Transverse colon (tissue), 4 donors: ENCODE measurements at regions not wholly inside any gene's neighbourhood (a gene's known extent, or its start where the extent isn't known, plus 50 kb on each side); places are given as distances from the start of the nearest gene placed in this dataset.

Source experiments
- DNase-seq: peaks from one replicate; pipeline ENCODE4 v3.0.0-alpha.2; 2019
- H3K27ac ChIP-seq, 4 donors: fragments of 200-600 bp; sonication (generic); 2 replicates each; pipeline ENCODE4 v1.5.1; 2016 to 2018; ENCODE audit warnings: inconsistent platforms in 4 of 4
- H3K27me3 ChIP-seq: fragments of 200-600 bp; sonication (generic); 2 replicates; pipeline ENCODE4 v1.5.1; 2017; ENCODE audit warnings: inconsistent platforms
- H3K36me3 ChIP-seq, 4 donors: fragments of 200-600 bp; sonication (generic); 2 replicates each; pipeline ENCODE4 v1.5.1; 2017 to 2019; ENCODE audit warnings: inconsistent platforms in 4 of 4
- H3K4me1 ChIP-seq, 4 donors: fragments of 200-600 bp; sonication (generic); 2 replicates each; pipeline ENCODE4 v1.5.1; 2017 to 2020; ENCODE audit warnings: inconsistent platforms in 4 of 4
- H3K4me3 ChIP-seq, 4 donors: fragments of 200-600 bp; sonication (generic); 1 replicate in 1 of 4; 2 replicates in 3 of 4; pipeline versions ENCODE4 v1.5.1 to v1.6.1; 2017 to 2019; ENCODE audit warnings: inconsistent platforms in 4 of 4
- H3K9me3 ChIP-seq, 2 donors: fragments of 200-600 bp; sonication (generic); 2 replicates each; pipeline ENCODE4 v1.5.1; 2017 to 2019; ENCODE audit warnings: inconsistent platforms in 2 of 2
- EP300 ChIP-seq: sonication (generic); formaldehyde crosslinking; IDR thresholded peaks from one replicate; pipeline ENCODE4 v1.6.1; 2017; ENCODE audit warnings: antibody characterized with exemption, low read depth
- POLR2A ChIP-seq: fragments of 450-650 bp; IDR thresholded peaks from one replicate; pipeline ENCODE4 v1.6.1; 2016; ENCODE audit warnings: antibody characterized with exemption, mild to moderate bottlenecking, moderate library complexity
- POLR2AphosphoS5 ChIP-seq, 3 donors: sonication (generic); formaldehyde crosslinking; IDR thresholded peaks; one replicate each; pipeline ENCODE4 v1.6.1; 2016; ENCODE audit warnings: antibody characterized with exemption in 3 of 3
- WGBS, 2 donors: methylation state at CpG; one replicate each; pipeline ENCODE4 v1.1.5; 2018; ENCODE audit warnings: low coverage in 1 of 2; 5-methylcytosine and 5-hydroxymethylcytosine counted together
- in situ Hi-C, 4 donors: fragments of 200-750 bp; cut with MboI; loops; one replicate each; pipeline versions ENCODE4 v1.15.0 to v1.15.1; 2017; ENCODE audit warnings: low sequenced_read_pairs in 3 of 4, low pct_ligation_motif_present in 1 of 4, low pct_unique_long_range_greater_than_20kb in 1 of 4
- intact Hi-C: fragments of 100-400 bp; cut with DNase I; formaldehyde crosslinking; loops from one replicate; pipeline ENCODE4 v1.15.1; 2023; ENCODE audit warnings: low total_unique reads
- TF ChIP-seq, protein P1 (sequence below), 5 experiments: fragments of 200-600 bp in 3 of 5; fragments of 450-650 bp in 2 of 5; sonication (generic) in 3 of 5; IDR thresholded peaks; 1 replicate in 2 of 5; 2 replicates in 3 of 5; pipeline ENCODE4 v1.5.1; 2016 to 2017; ENCODE audit warnings: antibody characterized with exemption in 5 of 5, inconsistent platforms in 3 of 5, mild to moderate bottlenecking in 2 of 5, moderate library complexity in 1 of 5

DNA sequence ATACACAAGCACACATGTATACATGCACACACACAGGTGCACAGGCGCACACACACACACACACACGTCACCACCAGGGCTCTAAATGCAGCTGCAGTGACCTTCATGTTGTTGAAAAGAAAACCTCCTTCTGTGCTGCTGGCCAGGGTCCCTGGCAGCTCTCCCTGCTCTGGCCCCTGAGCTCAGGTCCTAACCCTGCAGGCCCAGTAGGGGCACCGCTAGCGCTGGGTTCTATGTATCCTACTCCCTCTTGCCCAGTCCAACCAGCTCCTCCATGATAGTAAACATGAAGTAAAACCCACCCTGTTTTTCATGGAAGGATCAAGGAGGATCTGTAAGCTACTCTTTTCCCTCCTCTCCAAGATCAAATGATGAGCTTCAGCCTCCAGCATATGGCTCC is 172.8 kb downstream of the RBFOX3 start:
- H3K27ac ChIP-seq: no peak overlapping the region
- intact Hi-C loops: no loop called here
- H3K4me3 ChIP-seq: no peak overlapping the region
- H3K27me3 ChIP-seq: peaks cover 7% of the 10 kb centered on the region
- TF ChIP-seq, protein P1, sequence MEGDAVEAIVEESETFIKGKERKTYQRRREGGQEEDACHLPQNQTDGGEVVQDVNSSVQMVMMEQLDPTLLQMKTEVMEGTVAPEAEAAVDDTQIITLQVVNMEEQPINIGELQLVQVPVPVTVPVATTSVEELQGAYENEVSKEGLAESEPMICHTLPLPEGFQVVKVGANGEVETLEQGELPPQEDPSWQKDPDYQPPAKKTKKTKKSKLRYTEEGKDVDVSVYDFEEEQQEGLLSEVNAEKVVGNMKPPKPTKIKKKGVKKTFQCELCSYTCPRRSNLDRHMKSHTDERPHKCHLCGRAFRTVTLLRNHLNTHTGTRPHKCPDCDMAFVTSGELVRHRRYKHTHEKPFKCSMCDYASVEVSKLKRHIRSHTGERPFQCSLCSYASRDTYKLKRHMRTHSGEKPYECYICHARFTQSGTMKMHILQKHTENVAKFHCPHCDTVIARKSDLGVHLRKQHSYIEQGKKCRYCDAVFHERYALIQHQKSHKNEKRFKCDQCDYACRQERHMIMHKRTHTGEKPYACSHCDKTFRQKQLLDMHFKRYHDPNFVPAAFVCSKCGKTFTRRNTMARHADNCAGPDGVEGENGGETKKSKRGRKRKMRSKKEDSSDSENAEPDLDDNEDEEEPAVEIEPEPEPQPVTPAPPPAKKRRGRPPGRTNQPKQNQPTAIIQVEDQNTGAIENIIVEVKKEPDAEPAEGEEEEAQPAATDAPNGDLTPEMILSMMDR (IDR thresholded peaks at IDR 0.05): no peak
- no peak for TF ChIP-seq POLR2AphosphoS5 (IDR thresholded peaks at IDR 0.05)
- TF ChIP-seq EP300: no peak
- no peak for TF ChIP-seq POLR2A
- no peak for DNase-seq
- H3K4me1 ChIP-seq: no peaks in the 10 kb centered on the region
- WGBS, 2 donors: 60 to 64% methylated on average over 1 to 4 of the region's 4 CpGs
- in situ Hi-C loops: no loop called here
- no peaks in the 10 kb centered on the region for H3K9me3 ChIP-seq
- no peaks in the 10 kb centered on the region for H3K36me3 ChIP-seq

DNA sequence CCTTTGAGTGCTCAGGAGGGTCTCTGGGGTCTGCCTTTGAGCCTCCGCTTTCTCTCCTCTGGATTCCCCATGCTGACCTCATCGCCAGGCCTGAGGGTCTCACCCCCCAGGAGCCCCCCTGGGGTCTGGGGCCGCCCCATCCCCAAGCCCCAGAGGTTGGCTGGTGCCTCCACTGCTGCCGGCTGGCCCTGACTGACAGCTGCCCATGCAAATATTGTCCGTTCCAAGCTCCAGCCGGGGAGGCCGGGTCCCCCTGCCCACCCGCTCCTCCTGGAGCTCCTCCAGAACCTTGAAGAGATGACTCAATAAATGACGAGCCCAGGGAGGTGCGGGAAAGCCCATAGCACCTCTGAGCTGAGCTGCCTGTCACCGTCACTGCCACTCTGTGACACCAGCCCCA is 173.8 kb downstream of the RBFOX3 start:
- intact Hi-C loops: no loop called here
- H3K27me3 ChIP-seq: peaks cover 7% of the 10 kb centered on the region

DNA sequence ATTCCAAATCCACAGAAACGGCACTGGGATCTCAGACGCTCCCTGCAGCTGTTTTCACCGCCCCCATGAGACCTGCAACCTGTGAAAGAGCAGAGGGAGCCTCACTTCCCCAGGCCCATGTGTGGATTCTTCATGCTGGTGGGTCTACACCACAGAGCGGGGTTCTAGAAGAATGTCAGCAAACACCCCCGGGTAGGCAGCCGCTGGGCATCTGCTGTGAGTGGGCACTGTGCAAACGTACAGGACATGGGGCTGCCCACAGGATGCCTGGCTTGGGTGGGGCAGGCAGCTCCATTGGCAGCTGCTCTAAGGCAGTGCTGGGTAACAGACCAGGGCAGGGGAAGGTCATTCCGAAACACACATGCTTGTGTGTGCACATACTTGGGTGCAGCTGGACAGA is 174.9 kb downstream of the RBFOX3 start:
- H3K27me3 ChIP-seq: peaks cover 7% of the 10 kb centered on the region
- WGBS, 2 donors: 75% methylated on average over 7 of the region's 8 CpGs; no CpG with 5 or more reads in 1 of the 2 donors
- intact Hi-C loops: no loop called here
- H3K4me3 ChIP-seq: no peak overlapping the region
- in situ Hi-C loops: no loop called here
- TF ChIP-seq POLR2AphosphoS5 (IDR thresholded peaks at IDR 0.05): no peak
- TF ChIP-seq, protein P1 (IDR thresholded peaks at IDR 0.05): no peak
- TF ChIP-seq EP300: no peak
- no peak for TF ChIP-seq POLR2A
- H3K9me3 ChIP-seq: no peaks in the 10 kb centered on the region
- H3K27ac ChIP-seq: no peak overlapping the region
- no peaks in the 10 kb centered on the region for H3K36me3 ChIP-seq
- H3K4me1 ChIP-seq: no peaks in the 10 kb centered on the region
- DNase-seq: no peak

More for the DNA sequence above, 173.8 kb downstream of the RBFOX3 start:
- Histone ChIP-seq H3K36me3 (no peaks in the 10 kb centered on the region), H3K4me1 (no peaks in the 10 kb centered on the region), H3K27ac (no peak overlapping the region), H3K9me3 (no peaks in the 10 kb centered on the region), H3K4me3 (no peak overlapping the region)
- WGBS, 2 donors: 61% methylated on average over 9 of the region's 11 CpGs; no CpG with 5 or more reads in 1 of the 2 donors
- TF ChIP-seq EP300: no peak
- no peak for TF ChIP-seq POLR2A
- TF ChIP-seq, protein P1 (IDR thresholded peaks at IDR 0.05): no peak
- in situ Hi-C loops: no loop called here
- no peak for DNase-seq

DNA sequence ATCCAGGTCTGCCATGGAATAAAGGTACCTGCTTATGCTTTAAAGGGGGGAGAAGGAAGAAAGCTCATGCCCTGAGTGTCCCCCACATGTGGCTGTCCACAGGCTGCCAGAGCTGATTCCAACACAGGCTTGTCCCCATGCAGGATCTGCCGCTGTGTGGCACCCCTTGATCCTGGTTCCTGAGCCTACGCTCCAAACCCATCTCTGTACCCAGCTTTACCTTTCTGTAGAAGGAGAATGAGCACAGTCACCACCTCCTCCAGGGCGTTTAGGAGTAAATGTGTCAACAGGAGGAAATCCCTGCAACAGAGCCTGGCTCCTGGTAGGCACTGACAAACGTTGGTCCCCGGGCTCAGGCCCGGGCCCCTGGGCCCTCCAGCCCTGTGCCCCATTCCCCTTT is 175.6 kb downstream of the RBFOX3 start:
- 61% methylated on average over 6 of the region's 6 CpGs; no CpG with 5 or more reads in 1 of the 2 donors for WGBS, 2 donors
- Histone ChIP-seq H3K4me1 (no peaks in the 10 kb centered on the region), H3K9me3 (no peaks in the 10 kb centered on the region), H3K36me3 (no peaks in the 10 kb centered on the region), H3K4me3 (no peak overlapping the region), H3K27ac (no peak overlapping the region), H3K27me3 (peaks cover 7% of the 10 kb centered on the region)
- DNase-seq: no peak
- TF ChIP-seq POLR2A (no peak), EP300 (no peak), POLR2AphosphoS5 (IDR thresholded peaks at IDR 0.05) (no peak)
- TF ChIP-seq, protein P1 (IDR thresholded peaks at IDR 0.05): no peak
- in situ Hi-C loops (no loop called here), intact Hi-C loops (no loop called here)
